ENCODE measurements at regions not wholly inside any gene's neighbourhood (a gene's known extent, or its start where the extent isn't known, plus 50 kb on each side); places are given as distances from the start of the nearest gene placed in this dataset. TPM values are rescaled to one million over a fixed set of nuclear protein-coding genes. Genes with fewer than 3 reads are reported as not detected.

GRCh38 chr5:156273325-156273724 is 53.6 kb upstream of the SGCD start:
- Histone ChIP-seq H3K9ac (ENCODE audit: low read depth in 1 of 3, low read length in 3 of 3) (peak overlapping the region in 1 of 3 donors; percentile 35), H3K4me3 (ENCODE audit: low read length in 3 of 3) (no peak overlapping the region), H3K9me3 (ENCODE audit: control insufficient read depth in 3 of 3, low read length in 3 of 3) (peaks cover 0 to 3% (median 0%) of the 10 kb centered on the region in 3 donors), H3K4me1 (ENCODE audit: control insufficient read depth in 3 of 3, insufficient read depth in 3 of 3, low read length in 3 of 3) (peaks cover 14 to 29% (median 15%) of the 10 kb centered on the region in 3 donors), H3K27me3 (ENCODE audit: control insufficient read depth in 3 of 3, insufficient read depth in 3 of 3, low read length in 3 of 3) (no peaks in the 10 kb centered on the region), H3K27ac (ENCODE audit: low read depth, low read length) (no peak overlapping the region), H3K36me3 (ENCODE audit: control insufficient read depth in 3 of 3, insufficient read depth in 3 of 3, low read length in 3 of 3) (no peaks in the 10 kb centered on the region)

GRCh38 chr5:156274453-156274852 is 52.5 kb upstream of the SGCD start:
- no peak overlapping the region for H3K9ac ChIP-seq (ENCODE audit: low read depth in 1 of 3, low read length in 3 of 3)
- H3K4me1 ChIP-seq (ENCODE audit: control insufficient read depth in 3 of 3, insufficient read depth in 3 of 3, low read length in 3 of 3), result peaks cover 14 to 29% (median 15%) of the 10 kb centered on the region in 3 donors
- H3K27me3 ChIP-seq (ENCODE audit: control insufficient read depth in 3 of 3, insufficient read depth in 3 of 3, low read length in 3 of 3), result no peaks in the 10 kb centered on the region
- H3K4me3 ChIP-seq (ENCODE audit: low read length in 3 of 3), result no peak overlapping the region
- H3K9me3 ChIP-seq (ENCODE audit: control insufficient read depth in 3 of 3, low read length in 3 of 3), result peaks cover 0 to 3% (median 0%) of the 10 kb centered on the region in 3 donors
- no peaks in the 10 kb centered on the region for H3K36me3 ChIP-seq (ENCODE audit: control insufficient read depth in 3 of 3, insufficient read depth in 3 of 3, low read length in 3 of 3)
- H3K27ac ChIP-seq (ENCODE audit: low read depth, low read length), result no peak overlapping the region

Small RNA genes in the stretch of these regions (small RNA-seq; reads per million reads assigned to genes)
- not detected for gene RNA5SP199

All from skeletal muscle tissue (tissue), 4 donors.